ENCODE measurements at regions not wholly inside any gene's neighbourhood (a gene's known extent, or its start where the extent isn't known, plus 50 kb on each side); places are given as distances from the start of the nearest gene placed in this dataset.

GRCh38 chr6:51562198-51562597 lies 525.2 kb downstream of the PKHD1 start:
- DNase-seq, result no peak
